ENCODE measurements at regions not wholly inside any gene's neighbourhood (a gene's known extent, or its start where the extent isn't known, plus 50 kb on each side); places are given as distances from the start of the nearest gene placed in this dataset.
"Not testable (repeated sequence)": the region's sequence is repeated elsewhere in the genome, so short reads cannot be mapped to it uniquely, and the experiment has no call there.

- WGBS, 5 donors: 34 to 75% (median 48%) methylated on average over 1 of the region's 1 CpG
- Histone ChIP-seq H3K27ac (no peak overlapping the region), H3K4me3 (no peak overlapping the region), H3K4me1 (no peaks in the 10 kb centered on the region), H3K36me3 (no peaks in the 10 kb centered on the region), H3K27me3 (replicated peaks in 1 of 7) (no peaks in the 10 kb centered on the region), H3K9me3 (no peaks in the 10 kb centered on the region)
- TF ChIP-seq POLR2AphosphoS5 (IDR thresholded peaks at IDR 0.05): no peak
- no peak for TF ChIP-seq CTCF (IDR thresholded peaks at IDR 0.05 in 8 of 11, conservative IDR thresholded peaks at IDR 0.05 in 3 of 11)
- no peak for DNase-seq
- intact Hi-C loops (cut with DNase I; ENCODE audit: low total_unique reads): no loop called here
These were observed 236.5 kb upstream of the MME start for GRCh38 chr3:154843647-154844046.

GRCh38 chr3:154842536-154842935, 237.6 kb upstream of the MME start:
- intact Hi-C loops (cut with DNase I; ENCODE audit: low total_unique reads): no loop called here
- WGBS, 5 donors: 92 to 97% (median 95%) methylated on average over 2 of the region's 2 CpGs
- Histone ChIP-seq H3K4me3 (no peak overlapping the region), H3K27me3 (replicated peaks in 1 of 7) (no peaks in the 10 kb centered on the region), H3K36me3 (no peaks in the 10 kb centered on the region), H3K27ac (no peak overlapping the region), H3K9me3 (no peaks in the 10 kb centered on the region), H3K4me1 (no peaks in the 10 kb centered on the region)
- no peak for DNase-seq
- TF ChIP-seq POLR2AphosphoS5 (IDR thresholded peaks at IDR 0.05): no peak
- TF ChIP-seq POLR2A (IDR thresholded peaks at IDR 0.05): no peak
- TF ChIP-seq CTCF (IDR thresholded peaks at IDR 0.05 in 8 of 11, conservative IDR thresholded peaks at IDR 0.05 in 3 of 11): no peak

GRCh38 chr3:154835639-154836038, 244.5 kb upstream of the MME start:
- TF ChIP-seq POLR2AphosphoS5 (IDR thresholded peaks at IDR 0.05) (no peak), CTCF (IDR thresholded peaks at IDR 0.05 in 8 of 11, conservative IDR thresholded peaks at IDR 0.05 in 3 of 11) (no peak)
- H3K36me3 ChIP-seq: no peaks in the 10 kb centered on the region
- intact Hi-C loops (cut with DNase I; ENCODE audit: low total_unique reads): no loop called here
- H3K4me1 ChIP-seq: no peaks in the 10 kb centered on the region
- no peaks in the 10 kb centered on the region for H3K27me3 ChIP-seq (replicated peaks in 1 of 7)
- 67 to 87% (median 79%) methylated on average over 3 of the region's 3 CpGs for WGBS, 5 donors
- H3K27ac ChIP-seq: no peak overlapping the region
- no peaks in the 10 kb centered on the region for H3K9me3 ChIP-seq
- no peak for DNase-seq
- no peak overlapping the region for H3K4me3 ChIP-seq

GRCh38 chr3:154834831-154835230, 245.3 kb upstream of the MME start:
- H3K4me1 ChIP-seq; DNase-seq; H3K27ac ChIP-seq; H3K36me3 ChIP-seq; H3K27me3 ChIP-seq (replicated peaks in 1 of 7); H3K4me3 ChIP-seq; H3K9me3 ChIP-seq; intact Hi-C loops (cut with DNase I; ENCODE audit: low total_unique reads): not testable (repeated sequence)
- WGBS, 5 donors: 81 to 91% (median 84%) methylated on average over 12 of the region's 12 CpGs

GRCh38 chr3:154829929-154830328, 250.2 kb upstream of the MME start:
- H3K27me3 ChIP-seq (replicated peaks in 1 of 7): no peaks in the 10 kb centered on the region
- TF ChIP-seq POLR2A (IDR thresholded peaks at IDR 0.05) (no peak), POLR2AphosphoS5 (IDR thresholded peaks at IDR 0.05) (no peak), CTCF (IDR thresholded peaks at IDR 0.05 in 8 of 11, conservative IDR thresholded peaks at IDR 0.05 in 3 of 11) (no peak)
- no peaks in the 10 kb centered on the region for H3K36me3 ChIP-seq
- H3K4me1 ChIP-seq: no peaks in the 10 kb centered on the region
- H3K27ac ChIP-seq: no peak overlapping the region
- intact Hi-C loops (cut with DNase I; ENCODE audit: low total_unique reads): no loop called here
- no peak for DNase-seq
- 45 to 81% (median 72%) methylated on average over 2 of the region's 2 CpGs for WGBS, 5 donors
- H3K9me3 ChIP-seq: peaks cover 0 to 15% (median 10%) of the 10 kb centered on the region in 8 donors
- H3K4me3 ChIP-seq: no peak overlapping the region

All from spleen (tissue), 11 donors.